Stimulated activated CD4-positive, alpha-beta T cell treated with anti-CD3 and anti-CD28 coated beads, Interleukin-1b, Interleukin-23, amount 100 ng/mL, for 4 hours (primary cell): ENCODE measurements at regions not wholly inside any gene's neighbourhood (a gene's known extent, or its start where the extent isn't known, plus 50 kb on each side); places are given as distances from the start of the nearest gene placed in this dataset.

Experiments
- DNase-seq, 2 donors: peaks; one replicate each; pipeline ENCODE4 v3.0.0-alpha.2; 2020; ENCODE audit warnings: low read depth in 2 of 2

- no peak for DNase-seq
Observed at GRCh38 chr10:44435196-44435595, 50.3 kb upstream of the CXCL12 start.

GRCh38 chr10:44436240-44436639 lies 51.3 kb upstream of the CXCL12 start:
- no peak for DNase-seq

DNA sequence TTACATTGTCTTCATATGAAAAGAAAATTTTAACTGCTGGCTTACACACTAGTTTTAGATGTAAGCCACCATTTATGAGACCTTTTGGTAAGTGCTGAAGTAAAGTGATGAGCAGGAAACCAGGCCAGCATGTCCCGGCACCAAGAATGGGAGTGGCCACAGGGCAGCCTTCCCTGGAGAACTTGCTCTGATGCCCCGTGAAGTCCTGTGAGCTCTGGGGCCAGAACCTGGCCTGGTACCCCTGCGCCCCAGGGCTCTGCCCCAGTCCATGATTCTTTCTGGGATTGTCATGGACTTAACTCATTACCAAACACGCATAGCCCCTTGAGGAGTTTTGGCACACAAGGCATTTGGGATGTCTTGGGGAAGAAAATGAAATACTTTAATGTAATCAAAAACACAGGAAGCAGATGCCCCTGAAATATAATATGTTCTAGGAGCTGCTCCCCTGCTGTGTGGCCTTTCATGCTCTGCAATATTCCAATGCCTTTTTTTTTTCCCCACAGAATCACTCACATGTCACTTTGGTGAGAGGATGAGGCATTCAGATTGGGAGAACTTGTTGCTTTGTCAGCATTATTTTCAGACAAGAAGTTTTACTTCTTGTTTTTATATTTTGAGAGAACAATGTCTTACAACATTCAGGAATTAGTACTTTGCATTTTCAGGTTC lies 53.1 kb upstream of the CXCL12 start:
- DNase-seq = no peak

- DNase-seq = no peak
Observed at GRCh38 chr10:44439239-44439957, 54.5 kb upstream of the CXCL12 start.

- DNase-seq = no peak
Observed at GRCh38 chr10:44439958-44440244, 55.0 kb upstream of the CXCL12 start.

DNA sequence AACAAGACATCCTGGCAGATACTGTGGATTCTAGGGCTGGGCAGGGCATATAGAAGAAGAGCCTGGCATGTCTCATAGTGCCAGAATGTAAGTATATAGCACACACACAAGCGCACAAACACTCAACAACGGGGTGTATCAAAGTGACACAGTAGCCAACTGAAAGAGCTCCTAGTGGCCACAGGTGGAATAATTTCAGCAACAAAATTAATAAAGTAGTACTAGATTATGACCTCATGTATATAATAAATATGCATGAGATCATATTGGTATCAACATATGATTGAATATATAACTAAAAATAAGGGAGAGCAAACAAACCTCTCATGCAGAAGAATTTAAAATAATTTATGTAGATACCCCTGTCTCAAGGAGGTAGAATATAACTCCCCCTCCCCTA lies 72.4 kb upstream of the CXCL12 start:
- DNase-seq = no peak

DNA sequence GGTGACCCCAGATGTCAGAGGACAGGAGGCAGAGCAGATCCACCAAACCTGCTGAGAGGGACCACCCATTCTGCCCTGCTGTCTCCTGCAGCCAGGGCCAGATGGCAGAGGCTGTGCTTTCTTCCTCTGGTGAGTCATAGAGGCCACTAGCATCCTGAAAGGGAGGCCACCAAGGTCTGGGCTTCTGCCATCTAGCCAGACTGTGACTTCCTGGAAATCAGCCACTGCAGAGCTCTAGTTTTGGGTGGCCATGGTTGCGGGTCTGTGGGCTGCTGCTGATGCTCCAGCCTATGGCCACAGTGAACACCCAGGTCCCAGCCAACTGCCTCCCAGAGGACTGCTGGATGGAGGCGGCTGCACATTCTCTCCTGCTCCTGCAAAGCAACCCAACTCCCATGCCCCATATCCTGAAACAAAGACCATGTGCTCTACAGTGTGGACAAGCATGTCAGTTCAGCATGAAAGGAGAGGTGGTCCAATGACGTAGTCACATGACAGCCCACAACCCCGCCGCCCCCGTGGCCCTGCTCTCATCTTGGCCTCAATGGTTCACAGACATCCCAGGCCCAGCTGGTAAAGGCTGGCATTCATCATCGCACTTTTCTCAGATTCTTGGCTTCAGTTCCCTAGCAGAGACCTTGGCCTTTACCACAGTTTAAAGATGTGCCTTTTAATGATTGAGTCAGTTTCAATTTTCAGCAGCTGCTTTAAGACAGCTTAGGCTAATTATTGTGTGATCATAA lies 73.9 kb upstream of the CXCL12 start:
- no peak for DNase-seq

- DNase-seq = no peak
Observed at GRCh38 chr10:44459671-44460070, 74.8 kb upstream of the CXCL12 start.

- no peak for DNase-seq
Observed at GRCh38 chr10:44460416-44460815, 75.5 kb upstream of the CXCL12 start.

GRCh38 chr10:44462338-44462914 lies 77.5 kb upstream of the CXCL12 start:
- no peak for DNase-seq

DNA sequence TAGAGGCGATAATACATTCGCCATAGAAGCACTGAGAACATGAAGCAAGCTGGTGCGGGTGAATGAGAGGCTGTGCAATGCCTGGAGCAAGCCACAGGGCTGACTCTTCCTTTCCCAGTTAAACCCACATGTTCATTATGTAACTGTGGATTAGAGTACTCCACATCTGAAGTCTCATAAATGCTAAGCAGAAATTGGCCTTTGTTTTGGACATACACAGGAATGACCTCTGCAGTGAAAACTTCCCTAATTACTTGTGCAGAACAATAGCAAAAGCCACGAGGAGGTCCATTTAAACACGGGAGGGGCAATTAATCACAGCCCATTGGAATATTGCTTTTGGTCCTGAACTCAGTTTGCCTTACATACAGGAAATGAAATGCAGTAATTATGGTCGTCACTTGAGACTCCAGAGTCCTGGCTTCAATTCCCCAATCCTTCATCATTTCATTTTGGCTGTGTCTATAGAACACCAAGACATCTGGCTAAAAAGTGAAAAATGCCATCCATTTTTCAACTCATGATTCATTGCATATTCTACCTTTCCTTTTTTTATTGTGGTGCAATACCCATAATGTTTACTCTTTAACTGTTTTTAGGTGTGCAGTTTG lies 78.7 kb upstream of the CXCL12 start:
- DNase-seq = no peak

GRCh38 chr10:44464503-44464902 lies 79.6 kb upstream of the CXCL12 start:
- DNase-seq = no peak

DNA sequence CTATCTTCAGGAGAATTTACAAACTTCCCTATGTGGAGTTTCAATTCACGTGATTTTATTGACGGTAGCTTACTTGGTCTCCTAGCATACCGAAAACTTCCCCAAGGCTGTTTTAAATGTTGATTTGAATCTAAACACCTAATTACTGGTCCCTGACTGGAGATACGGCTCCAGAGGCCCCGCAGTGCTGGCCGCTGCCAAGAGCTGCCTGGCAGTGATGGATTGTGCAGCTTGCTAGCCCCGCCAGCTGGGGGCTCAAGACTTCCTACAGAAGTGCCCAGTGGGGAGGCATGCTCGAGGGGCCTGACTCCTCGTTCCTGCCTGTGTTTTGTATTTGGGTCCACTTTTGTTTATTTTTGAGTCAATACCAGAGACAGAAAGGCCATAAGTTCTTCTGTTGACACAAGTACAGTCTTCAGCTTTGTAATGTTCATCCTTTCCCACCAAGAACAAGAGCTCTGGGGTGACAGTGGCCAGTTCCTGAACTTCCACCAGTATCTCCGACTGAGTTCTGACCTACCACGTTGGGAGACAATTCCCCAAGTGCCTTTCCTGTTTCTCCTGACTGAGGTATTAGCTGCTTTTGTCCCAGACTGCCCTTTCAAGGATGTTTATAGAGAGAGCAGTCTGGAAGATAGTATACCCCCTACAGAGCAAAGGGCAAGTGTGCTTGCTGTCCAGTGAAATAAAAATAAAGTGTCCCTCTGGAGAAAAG lies 80.7 kb upstream of the CXCL12 start:
- no peak for DNase-seq

DNA sequence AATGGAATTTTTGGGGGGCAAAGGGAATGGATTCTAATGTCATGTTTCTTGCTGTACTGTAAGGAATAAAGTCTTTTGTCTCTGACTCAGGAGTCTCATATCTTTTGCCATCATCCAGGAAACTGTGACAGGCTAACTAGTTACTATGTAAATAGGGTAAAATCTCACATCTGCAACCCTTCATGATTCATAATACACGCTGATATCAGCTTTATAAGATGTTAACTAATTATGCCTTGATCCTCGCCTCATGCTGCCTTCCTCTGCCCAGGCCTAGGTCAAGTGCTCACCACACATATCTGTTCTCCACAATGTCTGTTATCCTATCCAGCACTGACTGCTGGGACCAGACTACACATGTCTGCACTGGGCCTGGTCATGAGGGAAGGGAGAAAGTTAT lies 81.3 kb upstream of the CXCL12 start:
- no peak for DNase-seq

GRCh38 chr10:44467090-44467489 lies 82.2 kb upstream of the CXCL12 start:
- no peak for DNase-seq

DNA sequence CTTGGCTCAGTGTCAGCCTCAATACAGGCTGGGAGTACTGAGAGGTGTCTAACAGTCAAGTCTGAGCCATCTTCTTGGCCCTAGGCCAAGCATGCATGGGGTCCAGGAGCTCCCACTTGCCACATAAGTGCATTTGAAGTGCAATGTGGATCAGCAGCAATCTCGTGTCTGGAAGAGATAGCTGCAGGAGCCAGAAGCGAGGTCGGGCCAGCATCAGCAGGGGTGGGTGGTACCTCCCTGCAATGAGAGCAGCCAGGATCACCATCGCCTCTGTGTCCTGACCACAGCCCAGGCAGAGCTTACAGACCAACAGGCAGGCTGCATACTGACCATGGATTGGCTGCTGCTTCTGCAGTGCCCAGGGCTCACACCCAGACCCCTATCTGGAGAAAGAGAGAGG lies 83.0 kb upstream of the CXCL12 start:
- DNase-seq = no peak

GRCh38 chr10:44468525-44468924 lies 83.6 kb upstream of the CXCL12 start:
- no peak for DNase-seq

DNA sequence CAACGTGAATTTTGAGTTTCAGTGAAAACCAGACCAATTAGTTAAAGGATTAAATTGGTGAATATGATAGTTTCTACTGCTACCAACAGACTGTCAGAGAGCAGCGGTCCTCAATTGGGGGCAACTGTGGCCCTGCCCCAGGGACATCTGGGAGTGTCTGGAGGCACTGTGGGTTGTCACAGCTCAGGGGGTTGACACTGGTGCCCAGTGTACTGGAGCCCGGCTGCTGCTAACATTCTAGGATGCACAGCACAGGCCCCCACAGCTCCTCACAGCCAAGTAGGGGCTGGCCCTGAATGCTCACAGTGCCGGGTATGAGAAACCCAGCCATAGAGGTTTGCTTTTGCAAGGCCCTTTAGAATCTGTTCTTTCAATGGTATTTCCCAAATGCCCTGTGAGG lies 84.1 kb upstream of the CXCL12 start:
- no peak for DNase-seq

GRCh38 chr10:44470784-44471183 lies 85.9 kb upstream of the CXCL12 start:
- no peak for DNase-seq

DNA sequence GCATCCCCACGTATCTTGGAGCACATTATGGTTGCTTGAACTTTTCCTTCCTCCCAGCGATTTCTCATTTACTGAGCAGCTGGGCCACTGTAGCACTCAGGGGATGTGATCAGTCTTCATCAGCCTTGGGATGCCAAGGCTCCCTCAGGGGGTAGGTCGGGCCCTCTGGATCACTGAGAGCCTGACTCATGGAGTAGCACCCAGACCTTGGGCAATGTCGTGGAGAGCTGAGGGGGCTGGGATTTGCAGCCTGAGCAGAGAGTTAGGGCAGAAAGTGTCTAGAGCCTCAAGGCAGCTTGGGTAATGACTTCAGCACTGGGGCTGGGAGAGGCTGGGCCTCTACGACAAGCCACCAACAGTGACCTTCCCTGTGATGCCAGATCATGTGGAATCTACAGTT lies 86.5 kb upstream of the CXCL12 start:
- no peak for DNase-seq

DNA sequence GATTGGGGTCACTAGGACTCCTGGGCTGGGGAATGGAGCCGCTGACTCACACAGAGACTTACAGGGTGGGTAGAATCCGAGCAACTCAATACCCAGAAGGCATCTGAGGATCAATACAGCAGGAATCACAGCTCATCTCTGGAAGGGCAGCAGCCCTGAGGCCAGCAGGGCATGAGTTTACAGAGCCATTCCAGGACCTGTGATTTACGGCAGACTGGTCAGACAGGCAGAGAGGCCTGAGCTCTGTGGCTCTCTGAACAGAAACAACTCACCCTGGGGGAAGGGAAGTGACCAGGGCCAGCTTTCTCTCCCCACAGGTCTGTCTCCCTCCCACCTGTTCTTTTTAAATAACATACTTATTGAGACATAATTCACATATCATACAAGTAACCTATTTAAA lies 88.2 kb upstream of the CXCL12 start:
- no peak for DNase-seq
